Esophagus muscularis mucosa (tissue), 4 donors: ENCODE measurements at regions not wholly inside any gene's neighbourhood (a gene's known extent, or its start where the extent isn't known, plus 50 kb on each side); places are given as distances from the start of the nearest gene placed in this dataset.

ENCODE experiments used
- DNase-seq: peaks from one replicate; pipeline ENCODE4 v3.0.0-alpha.2; 2017; ENCODE audit errors: extremely low spot score
- H3K27ac ChIP-seq, 4 donors: fragments of 200-600 bp; sonication (generic); replicated peaks in 1 of 4; 1 replicate in 3 of 4; 2 replicates in 1 of 4; pipeline ENCODE4 v1.5.1; 2016 to 2019; ENCODE audit warnings: mild to moderate bottlenecking in 1 of 4
- H3K27me3 ChIP-seq, 4 donors: fragments of 200-600 bp; sonication (generic); one replicate each; pipeline versions ENCODE4 v1.5.1 to v1.6.0; 2016 to 2019
- H3K36me3 ChIP-seq, 4 donors: fragments of 200-600 bp; sonication (generic); one replicate each; pipeline ENCODE4 v1.5.1; 2016 to 2019
- H3K4me1 ChIP-seq, 4 donors: fragments of 200-600 bp; sonication (generic); one replicate each; pipeline ENCODE4 v1.5.1; 2016 to 2019
- H3K4me3 ChIP-seq, 4 donors: fragments of 200-600 bp; sonication (generic); 1 replicate in 2 of 4; 2 replicates in 2 of 4; pipeline ENCODE4 v1.5.1; 2016 to 2019; ENCODE audit warnings: mild to moderate bottlenecking in 4 of 4, moderate library complexity in 1 of 4
- H3K9me3 ChIP-seq, 4 donors: fragments of 200-600 bp; sonication (generic); 1 replicate in 3 of 4; 2 replicates in 1 of 4; pipeline ENCODE4 v1.5.1; 2016 to 2019
- EP300 ChIP-seq: sonication (generic); formaldehyde crosslinking; IDR thresholded peaks from one replicate; pipeline ENCODE4 v1.6.1; 2017; ENCODE audit warnings: antibody characterized with exemption
- POLR2A ChIP-seq: fragments of 450-650 bp; IDR thresholded peaks from one replicate; pipeline ENCODE4 v1.6.1; 2017; ENCODE audit warnings: antibody characterized with exemption, moderate library complexity, mild to moderate bottlenecking, low read depth
- POLR2AphosphoS5 ChIP-seq, 2 donors: sonication (generic); formaldehyde crosslinking; IDR thresholded peaks; one replicate each; pipeline ENCODE4 v1.6.1; 2017; ENCODE audit warnings: antibody characterized with exemption in 2 of 2
- WGBS: methylation state at CpG from one replicate; pipeline ENCODE4 v1.1.5; 2018; 5-methylcytosine and 5-hydroxymethylcytosine counted together
- intact Hi-C: fragments of 100-400 bp; cut with DNase I; formaldehyde crosslinking; loops from one replicate; pipeline ENCODE4 v1.15.1; 2023
- TF ChIP-seq, protein P1 (sequence below), 3 experiments: fragments of 200-600 bp in 2 of 3; fragments of 450-650 bp in 1 of 3; sonication (generic) in 2 of 3; IDR thresholded peaks; one replicate each; pipeline ENCODE4 v1.5.1; 2017 to 2019; ENCODE audit warnings: antibody characterized with exemption in 3 of 3, mild to moderate bottlenecking in 2 of 3, moderate library complexity in 1 of 3

DNA sequence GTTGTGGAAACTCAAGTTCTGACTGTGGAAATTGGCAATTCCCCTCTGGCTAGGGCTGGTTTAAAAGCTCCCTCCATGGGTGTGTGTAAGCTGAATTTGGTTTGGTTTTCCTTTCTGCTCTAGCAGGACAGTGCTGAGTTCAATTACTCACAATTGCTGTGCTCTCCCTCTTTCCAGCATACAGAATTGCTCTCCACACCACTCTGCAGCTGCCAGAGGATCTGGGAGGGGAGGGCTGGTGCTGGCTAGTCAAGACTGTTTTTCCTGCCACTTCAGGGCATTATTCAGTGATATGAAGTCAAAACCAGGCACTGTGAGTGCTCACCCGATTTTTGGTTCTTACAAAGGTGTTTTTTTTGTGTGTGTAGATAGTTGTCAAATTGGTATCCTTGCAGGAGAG is 336.9 kb upstream of the SLC24A2 start:
- H3K4me3 ChIP-seq = no peak overlapping the region
- no peaks in the 10 kb centered on the region for H3K27me3 ChIP-seq
- 53% methylated on average over 1 of the region's 1 CpG for WGBS
- no peaks in the 10 kb centered on the region for H3K36me3 ChIP-seq
- TF ChIP-seq POLR2AphosphoS5 (IDR thresholded peaks at IDR 0.05) = no peak
- no peak for TF ChIP-seq EP300
- TF ChIP-seq, protein P1, sequence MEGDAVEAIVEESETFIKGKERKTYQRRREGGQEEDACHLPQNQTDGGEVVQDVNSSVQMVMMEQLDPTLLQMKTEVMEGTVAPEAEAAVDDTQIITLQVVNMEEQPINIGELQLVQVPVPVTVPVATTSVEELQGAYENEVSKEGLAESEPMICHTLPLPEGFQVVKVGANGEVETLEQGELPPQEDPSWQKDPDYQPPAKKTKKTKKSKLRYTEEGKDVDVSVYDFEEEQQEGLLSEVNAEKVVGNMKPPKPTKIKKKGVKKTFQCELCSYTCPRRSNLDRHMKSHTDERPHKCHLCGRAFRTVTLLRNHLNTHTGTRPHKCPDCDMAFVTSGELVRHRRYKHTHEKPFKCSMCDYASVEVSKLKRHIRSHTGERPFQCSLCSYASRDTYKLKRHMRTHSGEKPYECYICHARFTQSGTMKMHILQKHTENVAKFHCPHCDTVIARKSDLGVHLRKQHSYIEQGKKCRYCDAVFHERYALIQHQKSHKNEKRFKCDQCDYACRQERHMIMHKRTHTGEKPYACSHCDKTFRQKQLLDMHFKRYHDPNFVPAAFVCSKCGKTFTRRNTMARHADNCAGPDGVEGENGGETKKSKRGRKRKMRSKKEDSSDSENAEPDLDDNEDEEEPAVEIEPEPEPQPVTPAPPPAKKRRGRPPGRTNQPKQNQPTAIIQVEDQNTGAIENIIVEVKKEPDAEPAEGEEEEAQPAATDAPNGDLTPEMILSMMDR (IDR thresholded peaks at IDR 0.05) = no peak
- TF ChIP-seq POLR2A = no peak
- intact Hi-C loops = no loop called here
- no peaks in the 10 kb centered on the region for H3K4me1 ChIP-seq
- no peak for DNase-seq
- H3K27ac ChIP-seq = no peak overlapping the region
- no peaks in the 10 kb centered on the region for H3K9me3 ChIP-seq

DNA sequence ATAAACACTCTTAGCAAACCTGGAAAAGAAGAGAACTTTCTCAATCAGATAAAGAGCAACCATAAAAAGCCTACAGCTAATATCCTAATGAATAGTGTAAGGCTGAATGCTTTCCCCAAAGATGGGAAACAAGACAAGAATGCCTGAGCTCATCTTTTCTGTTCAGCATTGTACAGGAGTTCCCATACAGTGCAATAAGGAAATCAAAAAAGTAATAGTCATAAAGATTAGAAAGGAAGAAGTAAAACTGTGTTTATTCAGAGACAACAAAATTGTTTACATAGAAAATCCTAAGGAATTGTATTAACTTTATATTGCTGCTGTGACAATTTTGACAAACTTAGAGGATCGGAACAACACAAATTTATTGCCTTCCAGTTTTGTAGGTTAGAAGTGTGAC is 330.7 kb upstream of the SLC24A2 start:
- Histone ChIP-seq H3K36me3 (no peaks in the 10 kb centered on the region), H3K9me3 (peaks cover 0 to 10% (median 6%) of the 10 kb centered on the region in 4 donors), H3K27ac (no peak overlapping the region), H3K27me3 (no peaks in the 10 kb centered on the region), H3K4me3 (no peak overlapping the region), H3K4me1 (no peaks in the 10 kb centered on the region)
- DNase-seq = no peak
- intact Hi-C loops = loop anchor here (10.0 kb wide), 1 partner anchor 65 kb away; no protein-coding TSS in a partner anchor
- no peak for TF ChIP-seq POLR2AphosphoS5 (IDR thresholded peaks at IDR 0.05)
- no peak for TF ChIP-seq EP300
- no peak for TF ChIP-seq POLR2A
- TF ChIP-seq, protein P1 (IDR thresholded peaks at IDR 0.05) = no peak
- 95% methylated on average over 1 of the region's 1 CpG for WGBS

DNA sequence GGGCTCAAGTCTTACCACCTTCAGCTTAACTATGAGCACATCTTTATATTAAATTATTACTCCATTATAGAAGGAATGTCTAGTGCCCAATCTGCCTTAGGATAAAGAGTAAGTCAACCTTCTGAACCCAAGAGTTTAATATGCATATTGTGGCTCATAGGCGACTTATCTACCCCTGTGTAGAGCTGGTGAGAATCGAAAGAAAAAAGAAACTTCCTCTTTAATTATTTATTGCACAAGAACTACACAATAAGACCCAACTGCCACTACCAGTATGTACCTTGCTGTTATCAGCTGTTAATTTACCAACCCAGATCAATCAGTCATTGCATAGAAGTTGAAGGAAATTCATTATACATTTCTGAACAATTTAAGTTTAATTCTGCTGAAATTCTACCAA is 329.1 kb upstream of the SLC24A2 start:
- H3K36me3 ChIP-seq = no peaks in the 10 kb centered on the region
- 79% methylated on average over 2 of the region's 2 CpGs for WGBS
- H3K4me3 ChIP-seq = no peak overlapping the region
- intact Hi-C loops = loop anchor here (10.0 kb wide), 1 partner anchor 67 kb away; no protein-coding TSS in a partner anchor
- H3K27ac ChIP-seq = no peak overlapping the region
- no peak for DNase-seq
- no peak for TF ChIP-seq POLR2AphosphoS5 (IDR thresholded peaks at IDR 0.05)
- TF ChIP-seq POLR2A = no peak
- TF ChIP-seq, protein P1 (IDR thresholded peaks at IDR 0.05) = no peak
- no peak for TF ChIP-seq EP300
- peaks cover 0 to 12% (median 6%) of the 10 kb centered on the region in 4 donors for H3K9me3 ChIP-seq
- no peaks in the 10 kb centered on the region for H3K27me3 ChIP-seq
- no peaks in the 10 kb centered on the region for H3K4me1 ChIP-seq

DNA sequence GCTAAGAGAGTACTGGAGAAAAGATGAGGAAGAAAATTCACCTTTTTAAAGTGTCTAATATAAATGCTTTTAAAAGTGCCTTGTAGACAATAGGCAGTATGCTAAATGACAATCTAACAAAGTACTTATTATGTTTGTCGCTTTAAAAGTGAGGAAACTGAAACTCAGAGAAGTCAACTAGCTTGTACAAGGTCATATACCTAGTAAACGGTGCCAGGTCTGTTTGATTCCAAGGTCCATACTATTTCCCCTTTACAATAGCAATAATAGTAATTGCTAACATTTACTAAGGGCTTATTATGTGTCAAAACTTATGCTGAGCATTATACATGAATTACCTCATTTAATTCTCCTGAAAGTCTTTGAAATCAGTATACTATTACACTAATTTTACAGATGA is 328.6 kb upstream of the SLC24A2 start:
- no peak for DNase-seq
- Histone ChIP-seq H3K27ac (no peak overlapping the region), H3K4me3 (no peak overlapping the region), H3K36me3 (no peaks in the 10 kb centered on the region), H3K27me3 (no peaks in the 10 kb centered on the region), H3K4me1 (no peaks in the 10 kb centered on the region), H3K9me3 (peaks cover 0 to 12% (median 6%) of the 10 kb centered on the region in 4 donors)
- TF ChIP-seq POLR2A = no peak
- WGBS = 74% methylated on average over 2 of the region's 2 CpGs
- intact Hi-C loops = loop anchor here (10.0 kb wide), 1 partner anchor 67 kb away; no protein-coding TSS in a partner anchor

DNA sequence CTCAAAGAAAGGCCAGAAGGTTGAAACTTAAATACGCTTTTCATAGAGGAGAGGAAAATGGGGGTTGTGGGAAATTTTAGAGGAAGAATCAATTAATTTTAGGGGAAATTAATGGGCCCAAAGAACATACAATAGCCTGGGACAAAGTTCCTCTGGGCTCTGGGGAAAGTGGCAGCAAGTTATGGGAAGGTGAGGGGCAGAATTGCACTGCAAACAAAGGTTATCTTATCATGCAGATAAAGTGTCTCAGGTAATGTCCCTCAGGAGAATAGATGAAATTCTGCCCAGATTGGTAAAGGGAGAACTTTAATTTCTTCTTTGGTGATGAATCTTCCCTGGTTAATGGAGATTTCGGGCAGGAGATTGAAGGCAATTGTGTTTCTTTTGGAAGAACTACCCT is 326.1 kb upstream of the SLC24A2 start:
- 90% methylated on average over 2 of the region's 2 CpGs for WGBS
- DNase-seq = no peak
- intact Hi-C loops = loop anchor here (10.0 kb wide), 1 partner anchor 70 kb away; no protein-coding TSS in a partner anchor
- Histone ChIP-seq H3K9me3 (peaks cover 0 to 12% (median 6%) of the 10 kb centered on the region in 4 donors), H3K36me3 (no peaks in the 10 kb centered on the region), H3K27me3 (no peaks in the 10 kb centered on the region), H3K27ac (no peak overlapping the region), H3K4me1 (no peaks in the 10 kb centered on the region), H3K4me3 (no peak overlapping the region)
- TF ChIP-seq EP300 (no peak), POLR2AphosphoS5 (IDR thresholded peaks at IDR 0.05) (no peak), POLR2A (no peak)
- TF ChIP-seq, protein P1 (IDR thresholded peaks at IDR 0.05) = no peak
